Suprapubic skin (tissue), 4 donors: ENCODE measurements at regions not wholly inside any gene's neighbourhood (a gene's known extent, or its start where the extent isn't known, plus 50 kb on each side); places are given as distances from the start of the nearest gene placed in this dataset.

ENCODE experiments used
- DNase-seq, 2 donors: peaks; one replicate each; pipeline ENCODE4 v3.0.0-alpha.2; 2019; ENCODE audit warnings: low spot score in 2 of 2
- H3K27ac ChIP-seq: fragments of 200-600 bp; sonication (generic); one replicate; pipeline ENCODE4 v1.5.1; 2019
- H3K27me3 ChIP-seq: fragments of 200-600 bp; sonication (generic); one replicate; pipeline ENCODE4 v1.5.1; 2019
- H3K36me3 ChIP-seq: fragments of 200-600 bp; sonication (generic); one replicate; pipeline ENCODE4 v1.5.1; 2019
- H3K4me1 ChIP-seq: fragments of 200-600 bp; sonication (generic); one replicate; pipeline ENCODE4 v1.5.1; 2019
- H3K4me3 ChIP-seq: fragments of 200-600 bp; sonication (generic); one replicate; pipeline ENCODE4 v1.5.1; 2019; ENCODE audit warnings: mild to moderate bottlenecking
- H3K9me3 ChIP-seq: fragments of 200-600 bp; sonication (generic); one replicate; pipeline ENCODE4 v1.5.1; 2019
- CTCF ChIP-seq, 2 donors: fragments of 200-600 bp in 1 of 2; fragments of 450-650 bp in 1 of 2; sonication (generic) in 1 of 2; IDR thresholded peaks; one replicate each; pipeline ENCODE4 v1.5.1; 2016 to 2019; ENCODE audit warnings: antibody characterized with exemption in 2 of 2, mild to moderate bottlenecking in 1 of 2, moderate library complexity in 1 of 2
- EP300 ChIP-seq: sonication (generic); formaldehyde crosslinking; IDR thresholded peaks from one replicate; pipeline ENCODE4 v1.6.1; 2017; ENCODE audit warnings: antibody characterized with exemption
- POLR2A ChIP-seq, 2 donors: fragments of 450-650 bp; IDR thresholded peaks; one replicate each; pipeline ENCODE4 v1.6.1; 2017; ENCODE audit warnings: antibody characterized with exemption in 2 of 2, mild to moderate bottlenecking in 2 of 2, moderate library complexity in 2 of 2
- POLR2AphosphoS5 ChIP-seq, 3 donors: sonication (generic); formaldehyde crosslinking; IDR thresholded peaks; one replicate each; pipeline ENCODE4 v1.6.1; 2017; ENCODE audit warnings: antibody characterized with exemption in 3 of 3
- WGBS: methylation state at CpG from one replicate; pipeline ENCODE4 v1.1.5; 2018; 5-methylcytosine and 5-hydroxymethylcytosine counted together

DNA sequence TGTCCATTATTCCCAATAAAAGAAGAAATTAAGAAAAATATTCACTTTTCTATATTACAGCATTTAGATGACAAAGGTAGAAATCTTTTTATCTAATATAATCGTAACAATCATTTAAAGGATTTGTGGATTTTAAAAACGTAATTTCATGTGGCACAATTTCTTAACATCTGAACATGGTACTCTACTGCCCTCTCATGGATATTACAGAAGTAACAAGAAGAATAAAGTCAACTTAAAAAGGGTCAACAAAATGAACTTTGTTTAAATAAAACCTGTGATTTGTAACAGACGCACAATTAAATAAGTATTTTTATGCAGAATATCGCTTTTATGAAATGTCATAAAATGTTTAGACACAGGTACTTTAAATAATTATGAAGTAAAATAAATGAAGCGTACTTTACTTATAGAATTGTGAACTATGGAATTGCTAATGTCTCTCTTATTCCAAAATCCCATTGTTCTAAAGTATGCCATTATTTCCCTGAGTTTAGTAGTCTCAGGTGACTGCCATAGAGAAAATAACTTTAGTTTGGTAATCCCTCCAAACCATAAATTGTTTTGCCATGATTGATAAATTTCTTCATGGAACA, 366.8 kb upstream of the ZNF385D start:
- Histone ChIP-seq H3K4me1 (no peaks in the 10 kb centered on the region), H3K27ac (no peak overlapping the region), H3K36me3 (no peaks in the 10 kb centered on the region), H3K4me3 (no peak overlapping the region), H3K27me3 (no peaks in the 10 kb centered on the region), H3K9me3 (no peaks in the 10 kb centered on the region)
- no peak for TF ChIP-seq POLR2A (IDR thresholded peaks at IDR 0.05)
- TF ChIP-seq CTCF (IDR thresholded peaks at IDR 0.05): peak in 1 of 2 donors; percentile 37
- TF ChIP-seq EP300: no peak
- no peak for TF ChIP-seq POLR2AphosphoS5 (IDR thresholded peaks at IDR 0.05)
- 31% methylated on average over 5 of the region's 5 CpGs for WGBS
- DNase-seq: no peak

DNA sequence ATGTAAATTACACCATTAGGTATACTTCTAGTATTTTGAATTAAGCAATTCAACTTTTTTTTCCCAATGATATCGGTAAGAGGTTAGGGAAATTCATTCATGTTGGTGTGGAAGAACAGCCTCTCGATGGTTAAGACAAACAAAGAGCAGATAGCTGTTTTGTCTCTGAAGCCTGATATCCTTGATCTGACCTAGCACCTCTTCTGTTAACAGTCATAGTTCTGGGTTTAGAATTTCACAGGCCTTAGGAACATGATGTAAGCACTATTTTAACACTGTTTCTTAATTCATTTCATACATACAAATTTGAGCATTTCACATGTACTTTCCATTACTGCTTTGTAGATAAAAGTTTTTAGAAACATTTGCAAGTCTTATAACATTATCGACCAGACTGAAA, 367.5 kb upstream of the ZNF385D start:
- H3K9me3 ChIP-seq: no peaks in the 10 kb centered on the region
- WGBS: 56% methylated on average over 3 of the region's 3 CpGs
- H3K27ac ChIP-seq: no peak overlapping the region
- H3K27me3 ChIP-seq: no peaks in the 10 kb centered on the region
- TF ChIP-seq CTCF (IDR thresholded peaks at IDR 0.05) (no peak), POLR2AphosphoS5 (IDR thresholded peaks at IDR 0.05) (no peak), EP300 (no peak), POLR2A (IDR thresholded peaks at IDR 0.05) (no peak)
- DNase-seq: no peak
- H3K4me3 ChIP-seq: no peak overlapping the region
- H3K36me3 ChIP-seq: no peaks in the 10 kb centered on the region
- no peaks in the 10 kb centered on the region for H3K4me1 ChIP-seq

DNA sequence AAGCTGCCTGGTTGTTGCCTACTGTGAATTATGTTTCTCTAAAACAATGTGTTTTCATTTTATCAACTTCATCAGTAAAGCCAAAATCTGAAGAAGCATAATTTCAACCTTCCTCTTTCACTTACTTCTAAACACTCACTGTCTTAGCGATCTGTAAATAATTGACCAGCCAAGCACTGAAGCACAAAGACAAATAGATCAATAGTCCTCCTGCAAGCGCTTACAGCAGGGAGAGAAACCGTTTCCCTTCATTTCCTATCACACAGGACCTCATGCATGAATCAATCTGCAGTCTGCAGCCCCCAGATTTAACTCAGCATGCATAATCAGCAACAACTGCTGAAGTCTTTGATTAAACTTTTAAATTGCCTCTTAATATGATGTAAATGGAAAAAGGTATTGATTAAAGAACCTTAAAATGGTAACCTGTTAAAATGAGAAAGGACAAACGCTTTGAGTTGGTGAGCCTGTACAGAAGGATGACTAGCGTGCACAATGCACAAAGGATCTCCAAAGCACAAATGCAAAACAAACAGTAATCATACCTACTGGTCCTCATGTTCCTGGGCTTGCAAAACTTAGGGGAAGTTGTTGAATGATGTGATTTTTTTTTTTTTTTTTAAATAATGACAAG, 370.2 kb upstream of the ZNF385D start:
- no peaks in the 10 kb centered on the region for H3K9me3 ChIP-seq
- 64% methylated on average over 5 of the region's 5 CpGs for whole genome bisulfite sequencing
- no peak for TF ChIP-seq CTCF (IDR thresholded peaks at IDR 0.05)
- TF ChIP-seq POLR2AphosphoS5 (IDR thresholded peaks at IDR 0.05): no peak
- TF ChIP-seq EP300: no peak
- no peak for TF ChIP-seq POLR2A (IDR thresholded peaks at IDR 0.05)
- no peak for DNase-seq
- H3K27me3 ChIP-seq: no peaks in the 10 kb centered on the region
- H3K4me1 ChIP-seq: no peaks in the 10 kb centered on the region
- H3K36me3 ChIP-seq: no peaks in the 10 kb centered on the region
- no peak overlapping the region for H3K27ac ChIP-seq
- H3K4me3 ChIP-seq: no peak overlapping the region

GRCh38 chr3:22122567-22122966, 371.6 kb upstream of the ZNF385D start:
- Histone ChIP-seq H3K27ac (no peak overlapping the region), H3K4me3 (no peak overlapping the region), H3K4me1 (no peaks in the 10 kb centered on the region), H3K36me3 (no peaks in the 10 kb centered on the region), H3K27me3 (no peaks in the 10 kb centered on the region), H3K9me3 (no peaks in the 10 kb centered on the region)
- 72% methylated on average over 3 of the region's 3 CpGs for WGBS
- DNase-seq: no peak
- TF ChIP-seq POLR2AphosphoS5 (IDR thresholded peaks at IDR 0.05) (no peak), POLR2A (IDR thresholded peaks at IDR 0.05) (no peak)

GRCh38 chr3:22129101-22129500, 378.1 kb upstream of the ZNF385D start:
- H3K4me1 ChIP-seq: no peaks in the 10 kb centered on the region
- no peaks in the 10 kb centered on the region for H3K36me3 ChIP-seq
- no peak for DNase-seq
- TF ChIP-seq EP300: no peak
- no peak for TF ChIP-seq POLR2AphosphoS5 (IDR thresholded peaks at IDR 0.05)
- no peak for TF ChIP-seq POLR2A (IDR thresholded peaks at IDR 0.05)
- no peak for TF ChIP-seq CTCF (IDR thresholded peaks at IDR 0.05)
- no peak overlapping the region for H3K27ac ChIP-seq
- H3K27me3 ChIP-seq: no peaks in the 10 kb centered on the region
- 43% methylated on average over 1 of the region's 2 CpGs for WGBS
- no peak overlapping the region for H3K4me3 ChIP-seq
- H3K9me3 ChIP-seq: no peaks in the 10 kb centered on the region

- TF ChIP-seq EP300: no peak
- no peak for TF ChIP-seq POLR2AphosphoS5 (IDR thresholded peaks at IDR 0.05)
- WGBS: 53% methylated on average over 2 of the region's 2 CpGs
Measured at GRCh38 chr3:22141769-22142168, 390.8 kb upstream of the ZNF385D start.

More at GRCh38 chr3:22141769-22142168, 390.8 kb upstream of the ZNF385D start:
- Histone ChIP-seq H3K27ac (no peak overlapping the region), H3K4me3 (no peak overlapping the region), H3K4me1 (no peaks in the 10 kb centered on the region), H3K9me3 (no peaks in the 10 kb centered on the region), H3K27me3 (no peaks in the 10 kb centered on the region), H3K36me3 (no peaks in the 10 kb centered on the region)
- DNase-seq: no peak
